ENCODE measurements at regions not wholly inside any gene's neighbourhood (a gene's known extent, or its start where the extent isn't known, plus 50 kb on each side); places are given as distances from the start of the nearest gene placed in this dataset.

GRCh38 chr16:9300252-9300651 is 208.8 kb downstream of the HAPSTR1 start:
- no peaks in the 10 kb centered on the region for H3K36me3 ChIP-seq (ENCODE audit: insufficient read depth, low read length)
- no peaks in the 10 kb centered on the region for H3K9me3 ChIP-seq (ENCODE audit: insufficient read depth, low read depth, low read length)
- TF ChIP-seq CTCF (conservative IDR thresholded peaks at IDR 0.05; ENCODE audit: low read length) = no peak
- no peak for TF ChIP-seq EZH2phosphoT487 (IDR thresholded peaks at IDR 0.05; ENCODE audit: borderline replicate concordance)
- no peak overlapping the region for H3K4me3 ChIP-seq (ENCODE audit: low read length, poor library complexity, severe bottlenecking)
- no peak overlapping the region for H3K9ac ChIP-seq (ENCODE audit: low read depth, low read length, poor library complexity, severe bottlenecking)
- H3K27me3 ChIP-seq (ENCODE audit: insufficient read depth, low read length, poor library complexity, severe bottlenecking) = no peaks in the 10 kb centered on the region
- no peaks in the 10 kb centered on the region for H3F3A ChIP-seq (ENCODE audit: low read depth)
- no peaks in the 10 kb centered on the region for H3K79me2 ChIP-seq (ENCODE audit: insufficient read depth, low read length)
- H3K9me2 ChIP-seq (replicated peaks; ENCODE audit: low read depth, low read length) = no peaks in the 10 kb centered on the region
- H4K20me1 ChIP-seq (ENCODE audit: insufficient read depth, low read length, poor library complexity, severe bottlenecking) = no peaks in the 10 kb centered on the region
- H3K4me1 ChIP-seq (ENCODE audit: insufficient read depth, low read length, poor library complexity, severe bottlenecking) = no peaks in the 10 kb centered on the region
- H3K4me2 ChIP-seq (ENCODE audit: low read depth, low read length, poor library complexity, severe bottlenecking) = no peak overlapping the region
- no peak overlapping the region for H2AFZ ChIP-seq (ENCODE audit: low read length)

GRCh38 chr16:9302072-9302471 is 210.6 kb downstream of the HAPSTR1 start:
- no peaks in the 10 kb centered on the region for H3K4me1 ChIP-seq (ENCODE audit: insufficient read depth, low read length, poor library complexity, severe bottlenecking)
- no peaks in the 10 kb centered on the region for H3K9me2 ChIP-seq (replicated peaks; ENCODE audit: low read depth, low read length)
- H3K36me3 ChIP-seq (ENCODE audit: insufficient read depth, low read length) = no peaks in the 10 kb centered on the region
- H3K4me3 ChIP-seq (ENCODE audit: low read length, poor library complexity, severe bottlenecking) = no peak overlapping the region
- H3F3A ChIP-seq (ENCODE audit: low read depth) = no peaks in the 10 kb centered on the region
- no peaks in the 10 kb centered on the region for H4K20me1 ChIP-seq (ENCODE audit: insufficient read depth, low read length, poor library complexity, severe bottlenecking)
- H2AFZ ChIP-seq (ENCODE audit: low read length) = no peak overlapping the region
- no peak overlapping the region for H3K9ac ChIP-seq (ENCODE audit: low read depth, low read length, poor library complexity, severe bottlenecking)
- H3K27me3 ChIP-seq (ENCODE audit: insufficient read depth, low read length, poor library complexity, severe bottlenecking) = no peaks in the 10 kb centered on the region
- H3K4me2 ChIP-seq (ENCODE audit: low read depth, low read length, poor library complexity, severe bottlenecking) = no peak overlapping the region
- H3K9me3 ChIP-seq (ENCODE audit: insufficient read depth, low read depth, low read length) = no peaks in the 10 kb centered on the region
- TF ChIP-seq EZH2phosphoT487 (IDR thresholded peaks at IDR 0.05; ENCODE audit: borderline replicate concordance) = no peak
- TF ChIP-seq CTCF (conservative IDR thresholded peaks at IDR 0.05; ENCODE audit: low read length) = no peak
- no peaks in the 10 kb centered on the region for H3K79me2 ChIP-seq (ENCODE audit: insufficient read depth, low read length)

- Histone ChIP-seq H3K36me3 (ENCODE audit: insufficient read depth, low read length) (no peaks in the 10 kb centered on the region), H3K79me2 (ENCODE audit: insufficient read depth, low read length) (no peaks in the 10 kb centered on the region), H3F3A (ENCODE audit: low read depth) (no peaks in the 10 kb centered on the region), H3K9me3 (ENCODE audit: insufficient read depth, low read depth, low read length) (no peaks in the 10 kb centered on the region), H3K9ac (ENCODE audit: low read depth, low read length, poor library complexity, severe bottlenecking) (no peak overlapping the region), H3K4me3 (ENCODE audit: low read length, poor library complexity, severe bottlenecking) (no peak overlapping the region), H2AFZ (ENCODE audit: low read length) (no peak overlapping the region), H3K4me1 (ENCODE audit: insufficient read depth, low read length, poor library complexity, severe bottlenecking) (no peaks in the 10 kb centered on the region), H4K20me1 (ENCODE audit: insufficient read depth, low read length, poor library complexity, severe bottlenecking) (no peaks in the 10 kb centered on the region), H3K9me2 (replicated peaks; ENCODE audit: low read depth, low read length) (no peaks in the 10 kb centered on the region), H3K27me3 (ENCODE audit: insufficient read depth, low read length, poor library complexity, severe bottlenecking) (no peaks in the 10 kb centered on the region), H3K4me2 (ENCODE audit: low read depth, low read length, poor library complexity, severe bottlenecking) (no peak overlapping the region)
- TF ChIP-seq CTCF (conservative IDR thresholded peaks at IDR 0.05; ENCODE audit: low read length) (no peak), EZH2phosphoT487 (IDR thresholded peaks at IDR 0.05; ENCODE audit: borderline replicate concordance) (no peak)
Observed at GRCh38 chr16:9306753-9307152, 215.3 kb downstream of the HAPSTR1 start.
